Neural cell (in vitro differentiated cells): ENCODE measurements at regions not wholly inside any gene's neighbourhood (a gene's known extent, or its start where the extent isn't known, plus 50 kb on each side); places are given as distances from the start of the nearest gene placed in this dataset.

Experiments
- H2AFZ ChIP-seq: fragments of 200-600, 300-800 bp; sonication (generic), shearing (Covaris generic); 2 replicates; pipeline ENCODE4 v1.6.0; 2014; ENCODE audit warnings: low read depth, mild to moderate bottlenecking, antibody characterized with exemption, low read length, moderate library complexity
- H3F3A ChIP-seq: fragments of 200-600 bp; shearing (Covaris generic); 2 replicates; pipeline ENCODE4 v1.6.1; 2016; ENCODE audit warnings: mild to moderate bottlenecking, moderate library complexity, mixed read lengths, antibody characterized with exemption, low read length; ENCODE audit not compliant: insufficient read depth, poor library complexity, severe bottlenecking
- H3K27ac ChIP-seq: fragments of 200-600, 300-800 bp; sonication (generic), shearing (Covaris generic); 2 replicates; pipeline ENCODE4 v1.5.1; 2014; ENCODE audit warnings: mild to moderate bottlenecking, low read length, moderate library complexity
- H3K27me3 ChIP-seq: fragments of 300-800, 200-600 bp; sonication (generic), shearing (Covaris generic); 2 replicates; pipeline ENCODE4 v1.6.0; 2014; ENCODE audit warnings: mild to moderate bottlenecking, low read depth, low read length, moderate library complexity; ENCODE audit not compliant: insufficient read depth
- H3K36me3 ChIP-seq: fragments of 300-800, 200-600 bp; sonication (generic), shearing (Covaris generic); 2 replicates; pipeline ENCODE4 v1.5.1; 2014; ENCODE audit warnings: mild to moderate bottlenecking, antibody characterized with exemption, low read length, moderate library complexity; ENCODE audit not compliant: insufficient read depth
- H3K4me2 ChIP-seq: fragments of 300-800, 200-600 bp; sonication (generic), shearing (Covaris generic); 2 replicates; pipeline ENCODE4 v1.6.0; 2014; ENCODE audit warnings: mild to moderate bottlenecking, low read length
- H3K4me3 ChIP-seq: fragments of 300-800, 200-600 bp; sonication (generic), shearing (Covaris generic); 2 replicates; pipeline ENCODE4 v1.5.1; 2014; ENCODE audit warnings: mild to moderate bottlenecking, low read length, moderate library complexity
- H3K79me2 ChIP-seq: fragments of 200-600 bp; shearing (Covaris generic); replicated peaks from 2 replicates; pipeline ENCODE4 v1.6.0; 2014; ENCODE audit warnings: mild to moderate bottlenecking, low read length, moderate library complexity; ENCODE audit not compliant: insufficient read depth
- H3K9ac ChIP-seq: fragments of 300-800, 200-600 bp; sonication (generic), shearing (Covaris generic); 2 replicates; pipeline ENCODE4 v1.6.1; 2016; ENCODE audit warnings: mild to moderate bottlenecking, low read length, mixed read lengths
- H3K9me2 ChIP-seq: fragments of 200-600 bp; shearing (Covaris generic); 2 replicates; pipeline ENCODE4 v1.6.1; 2016; ENCODE audit warnings: mild to moderate bottlenecking, low read length, mixed read lengths; ENCODE audit not compliant: insufficient read depth
- H3K9me3 ChIP-seq: fragments of 200-600, 300-800 bp; sonication (generic), shearing (Covaris generic); 2 replicates; pipeline ENCODE4 v1.6.1; 2016; ENCODE audit warnings: mild to moderate bottlenecking, mixed run types, low read length, moderate library complexity, mixed read lengths
- H4K20me1 ChIP-seq: fragments of 200-600 bp; shearing (Covaris generic); 2 replicates; pipeline ENCODE4 v1.6.1; 2016; ENCODE audit warnings: mild to moderate bottlenecking, mixed run types; ENCODE audit not compliant: insufficient read depth
- EP300 ChIP-seq: fragments of 450-650 bp; conservative IDR thresholded peaks from 2 replicates; pipeline ENCODE4 v1.6.1; 2014; ENCODE audit warnings: antibody characterized with exemption, mild to moderate bottlenecking, moderate library complexity; ENCODE audit not compliant: poor library complexity, severe bottlenecking
- EZH2 ChIP-seq: fragments of 200-600, 300-800 bp; shearing (Covaris generic), sonication (generic); IDR thresholded peaks from 2 replicates; pipeline ENCODE4 v1.6.1; 2014; ENCODE audit warnings: antibody characterized with exemption, low read length, borderline replicate concordance, mild to moderate bottlenecking; ENCODE audit not compliant: insufficient read depth, poor library complexity, severe bottlenecking
- MXI1 ChIP-seq: fragments of 450-650 bp; conservative IDR thresholded peaks from 2 replicates; pipeline ENCODE4 v1.6.1; 2014; ENCODE audit warnings: antibody characterized with exemption, mild to moderate bottlenecking; ENCODE audit not compliant: poor library complexity, severe bottlenecking
- POLR2AphosphoS5 ChIP-seq: IDR thresholded peaks from 2 replicates; pipeline ENCODE4 v1.6.1; 2012
- RAD21 ChIP-seq: fragments of 450-650 bp; conservative IDR thresholded peaks from 2 replicates; pipeline ENCODE4 v1.6.1; 2014; ENCODE audit warnings: antibody characterized with exemption, mild to moderate bottlenecking, moderate library complexity
- REST ChIP-seq: IDR thresholded peaks from 2 replicates; pipeline ENCODE4 v1.6.1; 2012; ENCODE audit warnings: borderline replicate concordance
- SMC3 ChIP-seq: fragments of 450-650 bp; conservative IDR thresholded peaks from 2 replicates; pipeline ENCODE4 v1.6.1; 2014; ENCODE audit warnings: antibody characterized with exemption, mild to moderate bottlenecking, moderate library complexity; ENCODE audit not compliant: poor library complexity
- TAF1 ChIP-seq: IDR thresholded peaks from 2 replicates; pipeline ENCODE4 v1.6.1; 2012; ENCODE audit warnings: low read depth
- TF ChIP-seq, protein P1 (sequence below): fragments of 450-650 bp; IDR thresholded peaks from 2 replicates; pipeline ENCODE4 v1.5.1; 2014; ENCODE audit warnings: antibody characterized with exemption, mild to moderate bottlenecking, moderate library complexity; ENCODE audit not compliant: poor library complexity, severe bottlenecking

- TF ChIP-seq EZH2 (no peak), EP300 (no peak), REST (no peak), TAF1 (no peak), SMC3 (no peak), POLR2AphosphoS5 (no peak), MXI1 (no peak), RAD21 (no peak)
- TF ChIP-seq, protein P1, sequence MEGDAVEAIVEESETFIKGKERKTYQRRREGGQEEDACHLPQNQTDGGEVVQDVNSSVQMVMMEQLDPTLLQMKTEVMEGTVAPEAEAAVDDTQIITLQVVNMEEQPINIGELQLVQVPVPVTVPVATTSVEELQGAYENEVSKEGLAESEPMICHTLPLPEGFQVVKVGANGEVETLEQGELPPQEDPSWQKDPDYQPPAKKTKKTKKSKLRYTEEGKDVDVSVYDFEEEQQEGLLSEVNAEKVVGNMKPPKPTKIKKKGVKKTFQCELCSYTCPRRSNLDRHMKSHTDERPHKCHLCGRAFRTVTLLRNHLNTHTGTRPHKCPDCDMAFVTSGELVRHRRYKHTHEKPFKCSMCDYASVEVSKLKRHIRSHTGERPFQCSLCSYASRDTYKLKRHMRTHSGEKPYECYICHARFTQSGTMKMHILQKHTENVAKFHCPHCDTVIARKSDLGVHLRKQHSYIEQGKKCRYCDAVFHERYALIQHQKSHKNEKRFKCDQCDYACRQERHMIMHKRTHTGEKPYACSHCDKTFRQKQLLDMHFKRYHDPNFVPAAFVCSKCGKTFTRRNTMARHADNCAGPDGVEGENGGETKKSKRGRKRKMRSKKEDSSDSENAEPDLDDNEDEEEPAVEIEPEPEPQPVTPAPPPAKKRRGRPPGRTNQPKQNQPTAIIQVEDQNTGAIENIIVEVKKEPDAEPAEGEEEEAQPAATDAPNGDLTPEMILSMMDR = no peak
- H3K9ac ChIP-seq = no peak overlapping the region
Observed at GRCh38 chr18:47345291-47345690, 93.8 kb upstream of the SKOR2 start.

DNA sequence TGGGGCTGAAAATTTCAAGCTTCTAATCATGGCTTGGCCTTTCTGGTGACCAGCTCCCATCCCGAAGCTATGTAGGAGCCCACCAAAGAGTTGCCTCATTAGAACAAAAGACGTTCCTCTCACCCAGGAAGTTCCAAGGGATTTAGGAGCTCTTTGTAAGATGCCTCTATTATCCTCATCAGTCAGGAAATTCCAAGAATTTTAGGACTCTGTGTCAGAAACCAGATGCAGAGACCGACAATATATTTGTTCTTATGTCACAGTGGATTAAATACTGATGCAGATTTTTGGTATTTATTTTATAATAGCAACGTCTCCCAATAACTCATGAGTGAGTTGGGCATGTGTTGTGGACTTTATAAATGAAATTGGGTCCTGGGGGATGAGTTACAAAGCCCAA lies 91.8 kb upstream of the SKOR2 start:
- Histone ChIP-seq H3K27ac (no peak overlapping the region), H3K4me3 (no peak overlapping the region), H3F3A (no peaks in the 10 kb centered on the region), H3K36me3 (no peaks in the 10 kb centered on the region), H3K4me2 (no peak overlapping the region), H3K9ac (no peak overlapping the region), H3K9me2 (no peaks in the 10 kb centered on the region), H3K79me2 (no peaks in the 10 kb centered on the region), H4K20me1 (no peaks in the 10 kb centered on the region), H2AFZ (no peak overlapping the region), H3K27me3 (no peaks in the 10 kb centered on the region), H3K9me3 (no peaks in the 10 kb centered on the region)
- TF ChIP-seq POLR2AphosphoS5 (no peak), REST (no peak), EZH2 (no peak), EP300 (no peak), RAD21 (no peak), SMC3 (no peak), MXI1 (no peak), TAF1 (no peak)
- TF ChIP-seq, protein P1 = no peak

More at GRCh38 chr18:47345291-47345690, 93.8 kb upstream of the SKOR2 start:
- Histone ChIP-seq H3K4me2 (no peak overlapping the region), H2AFZ (no peak overlapping the region), H4K20me1 (no peaks in the 10 kb centered on the region), H3K9me3 (no peaks in the 10 kb centered on the region), H3F3A (no peaks in the 10 kb centered on the region), H3K9me2 (no peaks in the 10 kb centered on the region), H3K36me3 (no peaks in the 10 kb centered on the region), H3K4me3 (no peak overlapping the region), H3K79me2 (no peaks in the 10 kb centered on the region), H3K27ac (no peak overlapping the region), H3K27me3 (no peaks in the 10 kb centered on the region)
